HepG2 (cell line): ENCODE measurements at regions not wholly inside any gene's neighbourhood (a gene's known extent, or its start where the extent isn't known, plus 50 kb on each side); places are given as distances from the start of the nearest gene placed in this dataset.

Experiments used
- BCL3 ChIP-seq: sonication (generic); formaldehyde crosslinking; IDR thresholded peaks from 2 replicates; pipeline ENCODE4 v1.5.1; 2020; ENCODE audit warnings: mild to moderate bottlenecking, missing genetic modification reagents, moderate library complexity
- BHLHE40 ChIP-seq: IDR thresholded peaks from 2 replicates; pipeline ENCODE4 v1.6.1; 2011; ENCODE audit warnings: low read length, improper control_type of control experiment
- CREM ChIP-seq, 2 experiments: sonication (generic) in 1 of 2; formaldehyde crosslinking in 1 of 2; IDR thresholded peaks; 2 replicates each; pipeline versions ENCODE4 v1.4.0 to v1.6.1; 2016 to 2020; ENCODE audit warnings: antibody characterized with exemption in 1 of 2, mild to moderate bottlenecking in 1 of 2, missing genetic modification reagents in 1 of 2
- ETV5 ChIP-seq: IDR thresholded peaks from 2 replicates; pipeline ENCODE4 v1.6.1; 2018; ENCODE audit warnings: missing biosample characterization, missing genetic modification reagents, inconsistent platforms, borderline replicate concordance
- NONO ChIP-seq, 2 experiments: fragments of 450-650 bp in 1 of 2; sonication (generic) in 1 of 2; formaldehyde crosslinking in 1 of 2; IDR thresholded peaks in 1 of 2; conservative IDR thresholded peaks in 1 of 2; 2 replicates each; pipeline versions ENCODE4 v1.6.1 to v1.8.0; 2017 to 2022; ENCODE audit warnings: mild to moderate bottlenecking in 1 of 2, missing genetic modification reagents in 1 of 2, moderate library complexity in 1 of 2
- POLR2A ChIP-seq, 2 experiments: IDR thresholded peaks; 2 replicates each; pipeline ENCODE4 v1.6.1; 2011; ENCODE audit warnings: low read depth in 2 of 2, low read length in 2 of 2, mild to moderate bottlenecking in 1 of 2, moderate library complexity in 1 of 2; ENCODE audit not compliant: insufficient read depth in 1 of 2
- POLR2AphosphoS5 ChIP-seq: IDR thresholded peaks from 2 replicates; pipeline ENCODE4 v1.6.1; 2012; ENCODE audit warnings: low read depth, low read length
- RAD21 ChIP-seq: fragments of 450-650 bp; formaldehyde crosslinking; IDR thresholded peaks from 2 replicates; pipeline ENCODE4 v1.5.0; 2020; ENCODE audit warnings: mild to moderate bottlenecking
- RFX5 ChIP-seq: IDR thresholded peaks from 2 replicates; pipeline ENCODE4 v1.6.1; 2011; ENCODE audit warnings: low read depth, low read length, improper control_type of control experiment
- ZNF296 ChIP-seq: sonication (generic); formaldehyde crosslinking; conservative IDR thresholded peaks from 2 replicates; pipeline ENCODE4 v1.5.0; 2020; ENCODE audit warnings: mild to moderate bottlenecking, missing genetic modification reagents
- TF ChIP-seq, protein P1 (sequence below): sonication (generic); formaldehyde crosslinking; IDR thresholded peaks from 2 replicates; pipeline ENCODE4 v1.5.0; 2020; ENCODE audit warnings: mild to moderate bottlenecking, missing genetic modification reagents, moderate library complexity
- TF ChIP-seq, protein P2 (sequence below): sonication (generic); formaldehyde crosslinking; conservative IDR thresholded peaks from 2 replicates; pipeline ENCODE4 v1.4.0; 2020; ENCODE audit warnings: mild to moderate bottlenecking, missing genetic modification reagents, moderate library complexity
- TF ChIP-seq, protein P3 (sequence below), 2 experiments: sonication (generic) in 1 of 2; formaldehyde crosslinking in 1 of 2; IDR thresholded peaks; 2 replicates each; pipeline versions ENCODE4 v1.4.0 to v1.6.1; 2018 to 2020; ENCODE audit warnings: missing genetic modification reagents in 2 of 2, borderline replicate concordance in 1 of 2, low read depth in 1 of 2, mild to moderate bottlenecking in 1 of 2, missing biosample characterization in 1 of 2

DNA sequence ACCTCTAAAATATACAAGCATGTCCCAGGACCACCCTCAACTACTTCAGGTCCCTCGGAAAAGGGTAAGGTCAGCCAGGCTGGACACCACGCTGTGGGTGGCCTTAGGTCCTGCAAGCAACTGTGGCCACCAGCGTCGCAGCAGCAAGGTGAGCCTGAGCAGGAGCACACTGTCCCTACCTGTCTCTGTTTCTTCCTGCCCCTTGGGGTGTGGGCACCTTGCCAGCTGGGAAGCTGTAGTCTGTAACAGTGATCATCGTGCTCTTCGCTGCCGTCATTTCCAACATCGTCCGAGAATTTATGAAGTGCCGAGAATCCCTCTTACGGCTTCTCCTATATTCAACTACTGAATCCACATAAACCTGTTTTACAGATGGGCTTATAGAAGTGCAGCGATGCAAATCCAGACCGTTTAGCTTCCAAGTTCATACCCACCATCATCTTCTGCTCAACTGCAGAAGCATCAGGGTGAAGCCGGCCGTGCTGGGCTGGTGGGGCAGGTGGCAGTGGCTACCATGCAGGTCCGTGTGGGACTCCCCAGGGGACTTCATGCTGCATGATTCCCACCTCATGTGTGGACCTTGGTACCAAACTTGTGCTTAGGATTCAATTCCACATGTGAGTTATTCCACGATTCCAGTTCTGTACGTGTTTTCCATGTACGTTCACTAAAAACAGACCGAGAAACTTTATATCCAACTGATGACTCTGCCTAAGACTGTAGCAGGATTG, 361.3 kb upstream of the SFSWAP start:
- TF ChIP-seq NONO (IDR thresholded peaks at IDR 0.05): no peak
- no peak for TF ChIP-seq NONO (CRISPR knock-in tag; conservative IDR thresholded peaks at IDR 0.05)
- TF ChIP-seq, protein P1, sequence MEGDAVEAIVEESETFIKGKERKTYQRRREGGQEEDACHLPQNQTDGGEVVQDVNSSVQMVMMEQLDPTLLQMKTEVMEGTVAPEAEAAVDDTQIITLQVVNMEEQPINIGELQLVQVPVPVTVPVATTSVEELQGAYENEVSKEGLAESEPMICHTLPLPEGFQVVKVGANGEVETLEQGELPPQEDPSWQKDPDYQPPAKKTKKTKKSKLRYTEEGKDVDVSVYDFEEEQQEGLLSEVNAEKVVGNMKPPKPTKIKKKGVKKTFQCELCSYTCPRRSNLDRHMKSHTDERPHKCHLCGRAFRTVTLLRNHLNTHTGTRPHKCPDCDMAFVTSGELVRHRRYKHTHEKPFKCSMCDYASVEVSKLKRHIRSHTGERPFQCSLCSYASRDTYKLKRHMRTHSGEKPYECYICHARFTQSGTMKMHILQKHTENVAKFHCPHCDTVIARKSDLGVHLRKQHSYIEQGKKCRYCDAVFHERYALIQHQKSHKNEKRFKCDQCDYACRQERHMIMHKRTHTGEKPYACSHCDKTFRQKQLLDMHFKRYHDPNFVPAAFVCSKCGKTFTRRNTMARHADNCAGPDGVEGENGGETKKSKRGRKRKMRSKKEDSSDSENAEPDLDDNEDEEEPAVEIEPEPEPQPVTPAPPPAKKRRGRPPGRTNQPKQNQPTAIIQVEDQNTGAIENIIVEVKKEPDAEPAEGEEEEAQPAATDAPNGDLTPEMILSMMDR (CRISPR knock-in tag): no peak
- TF ChIP-seq ETV5: no peak
- TF ChIP-seq POLR2A (IDR thresholded peaks at IDR 0.05; ENCODE audit: insufficient read depth in 1 of 2, low read depth in 2 of 2, low read length in 2 of 2): no peak
- no peak for TF ChIP-seq RAD21 (CRISPR knock-in tag)
- TF ChIP-seq BCL3: no peak
- TF ChIP-seq, protein P2, sequence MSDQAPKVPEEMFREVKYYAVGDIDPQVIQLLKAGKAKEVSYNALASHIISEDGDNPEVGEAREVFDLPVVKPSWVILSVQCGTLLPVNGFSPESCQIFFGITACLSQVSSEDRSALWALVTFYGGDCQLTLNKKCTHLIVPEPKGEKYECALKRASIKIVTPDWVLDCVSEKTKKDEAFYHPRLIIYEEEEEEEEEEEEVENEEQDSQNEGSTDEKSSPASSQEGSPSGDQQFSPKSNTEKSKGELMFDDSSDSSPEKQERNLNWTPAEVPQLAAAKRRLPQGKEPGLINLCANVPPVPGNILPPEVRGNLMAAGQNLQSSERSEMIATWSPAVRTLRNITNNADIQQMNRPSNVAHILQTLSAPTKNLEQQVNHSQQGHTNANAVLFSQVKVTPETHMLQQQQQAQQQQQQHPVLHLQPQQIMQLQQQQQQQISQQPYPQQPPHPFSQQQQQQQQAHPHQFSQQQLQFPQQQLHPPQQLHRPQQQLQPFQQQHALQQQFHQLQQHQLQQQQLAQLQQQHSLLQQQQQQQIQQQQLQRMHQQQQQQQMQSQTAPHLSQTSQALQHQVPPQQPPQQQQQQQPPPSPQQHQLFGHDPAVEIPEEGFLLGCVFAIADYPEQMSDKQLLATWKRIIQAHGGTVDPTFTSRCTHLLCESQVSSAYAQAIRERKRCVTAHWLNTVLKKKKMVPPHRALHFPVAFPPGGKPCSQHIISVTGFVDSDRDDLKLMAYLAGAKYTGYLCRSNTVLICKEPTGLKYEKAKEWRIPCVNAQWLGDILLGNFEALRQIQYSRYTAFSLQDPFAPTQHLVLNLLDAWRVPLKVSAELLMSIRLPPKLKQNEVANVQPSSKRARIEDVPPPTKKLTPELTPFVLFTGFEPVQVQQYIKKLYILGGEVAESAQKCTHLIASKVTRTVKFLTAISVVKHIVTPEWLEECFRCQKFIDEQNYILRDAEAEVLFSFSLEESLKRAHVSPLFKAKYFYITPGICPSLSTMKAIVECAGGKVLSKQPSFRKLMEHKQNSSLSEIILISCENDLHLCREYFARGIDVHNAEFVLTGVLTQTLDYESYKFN (CRISPR knock-in tag): no peak
- TF ChIP-seq RFX5: no peak
- TF ChIP-seq BHLHE40: no peak
- TF ChIP-seq ZNF296 (CRISPR knock-in tag): no peak
- TF ChIP-seq POLR2AphosphoS5: no peak
- TF ChIP-seq, protein P3, sequence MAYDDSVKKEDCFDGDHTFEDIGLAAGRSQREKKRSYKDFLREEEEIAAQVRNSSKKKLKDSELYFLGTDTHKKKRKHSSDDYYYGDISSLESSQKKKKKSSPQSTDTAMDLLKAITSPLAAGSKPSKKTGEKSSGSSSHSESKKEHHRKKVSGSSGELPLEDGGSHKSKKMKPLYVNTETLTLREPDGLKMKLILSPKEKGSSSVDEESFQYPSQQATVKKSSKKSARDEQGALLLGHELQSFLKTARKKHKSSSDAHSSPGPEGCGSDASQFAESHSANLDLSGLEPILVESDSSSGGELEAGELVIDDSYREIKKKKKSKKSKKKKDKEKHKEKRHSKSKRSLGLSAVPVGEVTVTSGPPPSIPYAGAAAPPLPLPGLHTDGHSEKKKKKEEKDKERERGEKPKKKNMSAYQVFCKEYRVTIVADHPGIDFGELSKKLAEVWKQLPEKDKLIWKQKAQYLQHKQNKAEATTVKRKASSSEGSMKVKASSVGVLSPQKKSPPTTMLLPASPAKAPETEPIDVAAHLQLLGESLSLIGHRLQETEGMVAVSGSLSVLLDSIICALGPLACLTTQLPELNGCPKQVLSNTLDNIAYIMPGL (CRISPR knock-in tag; IDR thresholded peaks at IDR 0.05; ENCODE audit: borderline replicate concordance in 1 of 2, low read depth in 1 of 2): no peak
- no peak for TF ChIP-seq CREM (IDR thresholded peaks at IDR 0.05)
- no peak for TF ChIP-seq CREM (CRISPR knock-in tag; IDR thresholded peaks at IDR 0.05)
